IPS-18a (cell line): ENCODE measurements at regions not wholly inside any gene's neighbourhood (a gene's known extent, or its start where the extent isn't known, plus 50 kb on each side); places are given as distances from the start of the nearest gene placed in this dataset.

Experiments
- H3K27ac ChIP-seq: one replicate; pipeline ENCODE4 v1.5.1; 2013; ENCODE audit warnings: low read length
- H3K27me3 ChIP-seq: one replicate; pipeline ENCODE4 v1.6.1; 2013; ENCODE audit warnings: mild to moderate bottlenecking, low read length; ENCODE audit not compliant: control insufficient read depth, insufficient read depth
- H3K36me3 ChIP-seq: one replicate; pipeline ENCODE4 v1.6.1; 2013; ENCODE audit warnings: low read depth, low read length; ENCODE audit not compliant: control insufficient read depth
- H3K4me1 ChIP-seq: one replicate; pipeline ENCODE4 v1.6.1; 2013; ENCODE audit warnings: low read depth, low read length; ENCODE audit not compliant: control insufficient read depth
- H3K4me3 ChIP-seq: one replicate; pipeline ENCODE4 v1.5.1; 2013; ENCODE audit warnings: low read length
- H3K9ac ChIP-seq: one replicate; pipeline ENCODE4 v1.6.1; 2013; ENCODE audit warnings: mild to moderate bottlenecking, low read length, moderate library complexity
- H3K9me3 ChIP-seq: one replicate; pipeline ENCODE4 v1.6.1; 2013; ENCODE audit warnings: low read depth, low read length; ENCODE audit not compliant: control insufficient read depth

GRCh38 chr3:59423707-59424106 is 373.9 kb upstream of the CFAP20DC start:
- Histone ChIP-seq H3K9ac (no peak overlapping the region), H3K9me3 (no peaks in the 10 kb centered on the region), H3K36me3 (no peaks in the 10 kb centered on the region), H3K4me3 (no peak overlapping the region), H3K27me3 (no peaks in the 10 kb centered on the region), H3K27ac (no peak overlapping the region), H3K4me1 (no peaks in the 10 kb centered on the region)

GRCh38 chr3:59422312-59422711 is 372.5 kb upstream of the CFAP20DC start:
- no peaks in the 10 kb centered on the region for H3K36me3 ChIP-seq
- H3K27ac ChIP-seq, result no peak overlapping the region
- no peaks in the 10 kb centered on the region for H3K9me3 ChIP-seq
- H3K27me3 ChIP-seq, result no peaks in the 10 kb centered on the region
- H3K4me3 ChIP-seq, result no peak overlapping the region
- no peak overlapping the region for H3K9ac ChIP-seq
- no peaks in the 10 kb centered on the region for H3K4me1 ChIP-seq

GRCh38 chr3:59418836-59419235 is 369.0 kb upstream of the CFAP20DC start:
- no peaks in the 10 kb centered on the region for H3K9me3 ChIP-seq
- no peak overlapping the region for H3K4me3 ChIP-seq
- H3K9ac ChIP-seq, result no peak overlapping the region
- no peaks in the 10 kb centered on the region for H3K36me3 ChIP-seq
- H3K27me3 ChIP-seq, result no peaks in the 10 kb centered on the region
- no peaks in the 10 kb centered on the region for H3K4me1 ChIP-seq
- H3K27ac ChIP-seq, result no peak overlapping the region

GRCh38 chr3:59412516-59412915 is 362.7 kb upstream of the CFAP20DC start:
- H3K9me3 ChIP-seq, result no peaks in the 10 kb centered on the region
- H3K36me3 ChIP-seq, result no peaks in the 10 kb centered on the region
- H3K4me3 ChIP-seq, result no peak overlapping the region
- no peak overlapping the region for H3K9ac ChIP-seq
- no peaks in the 10 kb centered on the region for H3K4me1 ChIP-seq
- no peaks in the 10 kb centered on the region for H3K27me3 ChIP-seq
- H3K27ac ChIP-seq, result no peak overlapping the region

GRCh38 chr3:59411694-59412093 is 361.9 kb upstream of the CFAP20DC start:
- no peaks in the 10 kb centered on the region for H3K27me3 ChIP-seq
- H3K9ac ChIP-seq, result no peak overlapping the region
- no peaks in the 10 kb centered on the region for H3K4me1 ChIP-seq

GRCh38 chr3:59411186-59411585 is 361.4 kb upstream of the CFAP20DC start:
- Histone ChIP-seq H3K27me3 (no peaks in the 10 kb centered on the region), H3K27ac (no peak overlapping the region), H3K36me3 (no peaks in the 10 kb centered on the region), H3K4me1 (no peaks in the 10 kb centered on the region), H3K9ac (no peak overlapping the region), H3K4me3 (no peak overlapping the region), H3K9me3 (no peaks in the 10 kb centered on the region)

More at GRCh38 chr3:59411694-59412093, 361.9 kb upstream of the CFAP20DC start:
- H3K36me3 ChIP-seq, result no peaks in the 10 kb centered on the region
- H3K27ac ChIP-seq, result no peak overlapping the region
- no peaks in the 10 kb centered on the region for H3K9me3 ChIP-seq
- H3K4me3 ChIP-seq, result no peak overlapping the region

- Histone ChIP-seq H3K9ac (no peak overlapping the region), H3K27ac (no peak overlapping the region), H3K9me3 (no peaks in the 10 kb centered on the region), H3K27me3 (no peaks in the 10 kb centered on the region), H3K36me3 (no peaks in the 10 kb centered on the region), H3K4me3 (no peak overlapping the region), H3K4me1 (peaks cover 7% of the 10 kb centered on the region)
Measured at GRCh38 chr3:59408047-59408624, 358.3 kb upstream of the CFAP20DC start.

GRCh38 chr3:59407425-59407824 is 357.6 kb upstream of the CFAP20DC start:
- Histone ChIP-seq H3K4me1 (peaks cover 7% of the 10 kb centered on the region), H3K4me3 (no peak overlapping the region), H3K9ac (no peak overlapping the region), H3K9me3 (no peaks in the 10 kb centered on the region), H3K27ac (no peak overlapping the region), H3K27me3 (no peaks in the 10 kb centered on the region), H3K36me3 (no peaks in the 10 kb centered on the region)

GRCh38 chr3:59406943-59407342 is 357.1 kb upstream of the CFAP20DC start:
- Histone ChIP-seq H3K9me3 (no peaks in the 10 kb centered on the region), H3K4me1 (peaks cover 7% of the 10 kb centered on the region), H3K27ac (no peak overlapping the region), H3K9ac (no peak overlapping the region), H3K36me3 (no peaks in the 10 kb centered on the region), H3K4me3 (no peak overlapping the region), H3K27me3 (no peaks in the 10 kb centered on the region)

GRCh38 chr3:59404851-59405250 is 355.0 kb upstream of the CFAP20DC start:
- H3K27me3 ChIP-seq, result no peaks in the 10 kb centered on the region
- H3K36me3 ChIP-seq, result no peaks in the 10 kb centered on the region
- no peak overlapping the region for H3K4me3 ChIP-seq
- H3K27ac ChIP-seq, result no peak overlapping the region
- H3K4me1 ChIP-seq, result peaks cover 7% of the 10 kb centered on the region
- no peak overlapping the region for H3K9ac ChIP-seq
- no peaks in the 10 kb centered on the region for H3K9me3 ChIP-seq

- H3K27ac ChIP-seq, result no peak overlapping the region
- H3K27me3 ChIP-seq, result no peaks in the 10 kb centered on the region
- no peak overlapping the region for H3K4me3 ChIP-seq
- H3K9me3 ChIP-seq, result no peaks in the 10 kb centered on the region
- H3K9ac ChIP-seq, result no peak overlapping the region
- peaks cover 7% of the 10 kb centered on the region for H3K4me1 ChIP-seq
- no peaks in the 10 kb centered on the region for H3K36me3 ChIP-seq
Measured at GRCh38 chr3:59404064-59404463, 354.2 kb upstream of the CFAP20DC start.

GRCh38 chr3:59401924-59402323 is 352.1 kb upstream of the CFAP20DC start:
- Histone ChIP-seq H3K9me3 (no peaks in the 10 kb centered on the region), H3K36me3 (no peaks in the 10 kb centered on the region), H3K9ac (no peak overlapping the region), H3K27me3 (no peaks in the 10 kb centered on the region), H3K4me1 (peaks cover 7% of the 10 kb centered on the region), H3K27ac (no peak overlapping the region), H3K4me3 (no peak overlapping the region)
